ENCODE measurements at regions not wholly inside any gene's neighbourhood (a gene's known extent, or its start where the extent isn't known, plus 50 kb on each side); places are given as distances from the start of the nearest gene placed in this dataset.

DNA sequence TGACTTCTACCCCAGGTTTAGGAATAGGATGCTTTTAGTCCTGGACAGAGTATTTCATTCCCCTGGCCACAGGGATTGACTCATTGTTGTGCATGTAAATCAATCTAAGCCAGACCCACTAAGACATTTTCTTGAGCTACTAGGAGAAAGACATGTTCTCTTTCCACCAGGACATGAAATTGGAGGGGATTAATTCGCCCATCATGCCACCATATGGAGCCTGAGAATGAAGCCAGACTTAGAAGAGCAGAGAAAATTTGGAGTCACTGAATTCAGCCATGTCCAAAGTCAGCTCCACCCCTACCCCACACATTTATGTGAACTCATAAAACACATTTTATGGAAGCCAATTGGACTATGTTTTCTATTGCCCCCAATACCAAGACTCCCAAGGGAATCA, 322.5 kb downstream of the NFIB start:
- FAIRE-seq (no peak), DNase-seq (ENCODE audit: extremely low spot score, insufficient read length, low read depth) (no peak)

DNA sequence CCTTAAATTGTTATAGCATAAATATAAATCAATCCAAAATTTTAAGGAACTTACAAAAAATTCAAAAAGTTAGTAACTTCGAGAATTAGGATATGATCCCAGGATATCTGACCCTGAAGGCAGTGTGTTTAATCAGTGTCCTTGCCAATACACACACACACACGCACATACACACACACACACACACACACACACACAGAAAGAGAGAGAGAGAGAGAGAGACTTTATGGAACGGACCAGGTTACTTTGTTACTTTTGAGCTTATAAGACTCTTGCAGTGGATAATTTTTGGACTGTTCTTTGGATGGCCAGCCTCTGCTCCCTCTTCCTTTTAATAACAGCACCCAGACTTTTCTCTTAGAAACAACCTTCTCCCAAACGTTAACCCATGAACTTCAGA, 322.9 kb downstream of the NFIB start:
- DNase-seq (ENCODE audit: extremely low spot score, insufficient read length, low read depth) = no peak
- no peak for FAIRE-seq

- DNase-seq (ENCODE audit: extremely low spot score, insufficient read length, low read depth) (no peak), FAIRE-seq (no peak)
Measured at GRCh38 chr9:13990331-13990730, 323.6 kb downstream of the NFIB start.

DNA sequence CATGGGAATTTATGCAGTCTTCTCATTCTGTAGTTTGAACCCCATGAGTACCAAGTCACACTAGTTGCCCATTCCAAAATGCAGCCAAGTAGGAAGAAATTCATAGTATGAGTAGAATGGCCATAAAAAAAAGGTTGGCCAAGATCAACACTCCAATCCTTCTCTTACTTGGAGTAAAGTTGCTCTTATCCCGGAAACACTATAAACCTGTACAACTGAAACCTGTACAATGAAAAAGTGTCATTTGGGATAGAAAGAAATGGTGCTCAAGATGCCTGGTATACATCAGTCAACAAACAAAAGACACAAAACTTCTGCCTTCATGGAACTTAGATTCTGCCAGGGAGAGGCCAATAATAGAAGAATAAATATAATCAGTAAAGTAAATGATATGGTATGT, 325.0 kb downstream of the NFIB start:
- FAIRE-seq (no peak), DNase-seq (ENCODE audit: extremely low spot score, insufficient read length, low read depth) (no peak)

DNA sequence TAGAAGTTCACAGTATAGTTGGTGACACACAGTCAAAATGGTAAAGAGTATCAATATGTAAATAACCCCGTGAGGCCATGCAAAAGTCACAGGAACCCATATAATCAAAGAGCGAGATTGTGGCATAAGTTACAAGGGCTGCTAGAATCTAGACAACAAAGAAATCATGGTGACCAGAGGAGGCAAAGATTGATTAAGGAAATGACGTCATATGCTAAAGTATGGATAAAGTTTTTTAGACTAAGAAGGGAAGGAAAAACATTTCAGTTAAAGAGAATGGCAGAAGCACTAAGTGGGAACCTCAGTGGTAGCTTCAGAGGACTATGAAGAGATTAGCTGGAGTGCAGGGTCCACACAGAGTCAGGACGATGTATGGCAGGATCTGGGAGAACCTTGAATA, 330.3 kb downstream of the NFIB start:
- no peak for DNase-seq (ENCODE audit: extremely low spot score, insufficient read length, low read depth)
- no peak for FAIRE-seq

- DNase-seq (ENCODE audit: extremely low spot score, insufficient read length, low read depth) (no peak), FAIRE-seq (no peak)
Measured at GRCh38 chr9:13979941-13980318, 334.0 kb downstream of the NFIB start.

DNA sequence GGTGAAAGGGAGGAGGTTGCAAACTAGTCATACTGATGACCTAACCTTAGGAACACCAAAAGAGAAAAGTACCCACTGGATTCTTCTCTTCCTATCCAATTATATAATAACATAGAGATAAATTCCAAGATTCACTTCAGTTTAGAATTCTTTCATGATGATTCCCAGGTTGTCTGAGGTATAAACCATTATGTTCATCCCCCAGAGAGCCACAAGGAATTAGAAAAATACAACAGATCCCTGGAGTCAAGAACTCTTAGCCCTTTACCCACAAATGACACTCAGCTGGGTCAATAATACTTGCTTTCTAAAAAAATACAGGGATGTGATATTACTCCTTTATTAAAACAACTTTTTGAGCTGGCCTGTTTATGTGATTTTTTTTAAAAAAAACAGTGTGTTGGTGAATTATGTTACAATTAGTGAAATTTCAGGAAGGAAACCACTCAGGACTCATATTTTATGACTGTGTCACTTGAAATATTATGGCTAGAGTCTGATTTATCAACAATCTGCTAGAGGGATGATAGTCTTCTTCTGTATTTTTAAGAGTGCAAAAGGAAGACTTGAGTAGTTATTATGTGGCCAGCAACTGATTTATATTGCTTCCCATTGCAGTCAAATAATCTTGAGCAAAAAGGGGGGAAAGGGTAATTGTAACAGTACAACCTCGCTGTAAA, 338.2 kb downstream of the NFIB start:
- no peak for FAIRE-seq
- no peak for DNase-seq (ENCODE audit: extremely low spot score, insufficient read length, low read depth)

DNA sequence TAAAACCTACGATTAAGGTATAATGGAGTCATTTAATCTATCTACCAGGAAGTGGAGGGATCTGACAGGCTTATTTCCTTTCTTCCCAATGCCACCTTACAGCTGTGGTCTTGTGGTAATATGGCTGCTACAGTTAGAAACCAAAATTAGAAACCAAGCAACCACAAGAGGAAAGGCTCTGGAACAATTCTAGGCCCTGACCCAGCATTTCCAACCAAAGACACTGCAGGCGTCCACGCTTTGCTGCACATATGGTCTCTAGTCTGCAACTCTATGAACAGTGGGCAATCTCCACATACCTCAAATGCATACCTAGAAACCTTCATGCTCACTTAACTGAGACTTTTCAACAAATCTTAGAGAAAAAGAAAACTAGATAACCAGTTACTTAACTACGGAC, 339.1 kb downstream of the NFIB start:
- no peak for FAIRE-seq
- no peak for DNase-seq (ENCODE audit: extremely low spot score, insufficient read length, low read depth)

DNA sequence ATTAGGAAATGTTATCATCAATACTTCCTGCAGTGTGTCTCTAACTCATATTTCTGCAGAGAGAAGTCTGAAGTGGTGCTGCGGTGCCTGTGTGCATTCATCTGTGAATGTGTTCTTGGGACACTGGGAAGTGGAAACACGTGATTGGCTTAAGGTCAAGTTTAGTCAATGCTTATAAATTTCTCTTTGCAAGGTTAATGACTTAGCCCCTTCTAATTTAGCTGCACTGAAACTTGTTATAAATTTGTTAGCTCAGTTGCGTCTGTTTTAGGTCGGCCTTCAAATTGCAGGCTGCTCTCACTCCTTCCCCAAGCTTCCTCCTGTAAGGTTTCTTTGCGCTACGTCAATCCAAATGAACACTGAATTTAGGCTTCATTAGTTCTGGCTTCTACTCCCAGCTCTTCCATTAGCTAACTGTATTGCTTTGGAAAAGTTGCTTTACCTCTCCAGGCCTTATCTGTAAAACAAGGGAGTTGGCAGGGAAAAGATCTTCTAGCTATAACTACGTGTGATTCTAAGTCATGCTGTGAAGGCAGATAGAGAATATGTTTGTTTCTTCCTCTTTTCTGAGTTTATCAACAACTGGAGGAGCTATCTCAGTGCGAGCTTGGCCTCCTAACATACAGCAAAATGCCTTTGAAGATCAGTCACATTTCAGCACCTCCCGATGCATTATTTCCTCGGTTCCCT, 341.8 kb downstream of the NFIB start:
- DNase-seq (ENCODE audit: extremely low spot score, insufficient read length, low read depth) (no peak), FAIRE-seq (no peak)

DNA sequence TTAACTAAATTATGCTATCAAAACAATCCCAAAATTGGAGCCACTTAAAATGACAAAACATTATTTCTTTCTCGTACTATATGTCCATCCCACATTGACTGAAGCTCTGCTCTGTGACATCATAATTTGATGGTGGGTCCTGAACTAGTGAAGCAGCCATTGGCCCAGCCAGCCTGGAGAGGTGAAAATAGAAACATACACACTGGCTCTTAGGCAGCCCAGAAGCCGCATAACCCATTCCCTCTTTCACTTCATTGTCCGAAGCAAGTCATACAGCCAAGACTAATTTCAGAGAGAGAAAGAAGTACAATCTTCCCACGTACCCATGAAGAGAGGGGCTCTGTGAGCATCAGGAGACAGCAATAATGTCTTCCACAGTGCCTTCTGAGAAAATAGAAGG, 342.5 kb downstream of the NFIB start:
- no peak for FAIRE-seq
- DNase-seq (ENCODE audit: extremely low spot score, insufficient read length, low read depth) = no peak

- FAIRE-seq (no peak), DNase-seq (ENCODE audit: extremely low spot score, insufficient read length, low read depth) (no peak)
Measured at GRCh38 chr9:13970426-13970825, 343.5 kb downstream of the NFIB start.

GRCh38 chr9:13970018-13970417, 343.9 kb downstream of the NFIB start:
- FAIRE-seq (no peak), DNase-seq (ENCODE audit: extremely low spot score, insufficient read length, low read depth) (no peak)

DNA sequence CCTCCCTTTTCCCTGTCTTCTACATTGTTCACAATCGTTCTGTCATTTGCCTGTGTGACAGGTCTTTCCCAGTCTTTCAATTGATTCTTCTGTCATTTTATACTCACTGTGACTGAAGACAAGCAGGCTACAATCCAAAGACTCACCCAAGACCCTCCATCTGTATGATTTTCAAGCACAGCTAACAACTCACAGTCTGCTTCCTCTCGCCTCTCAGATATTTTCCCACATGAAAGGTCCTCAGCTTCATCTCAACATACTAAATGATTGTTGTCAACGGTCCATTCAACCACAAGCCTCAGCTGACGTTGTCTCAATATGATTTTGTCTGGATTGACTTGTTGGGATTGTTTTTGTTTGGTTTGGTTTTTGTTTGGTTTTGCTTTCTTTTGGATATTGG, 346.5 kb downstream of the NFIB start:
- FAIRE-seq (no peak), DNase-seq (ENCODE audit: extremely low spot score, insufficient read length, low read depth) (no peak)

DNA sequence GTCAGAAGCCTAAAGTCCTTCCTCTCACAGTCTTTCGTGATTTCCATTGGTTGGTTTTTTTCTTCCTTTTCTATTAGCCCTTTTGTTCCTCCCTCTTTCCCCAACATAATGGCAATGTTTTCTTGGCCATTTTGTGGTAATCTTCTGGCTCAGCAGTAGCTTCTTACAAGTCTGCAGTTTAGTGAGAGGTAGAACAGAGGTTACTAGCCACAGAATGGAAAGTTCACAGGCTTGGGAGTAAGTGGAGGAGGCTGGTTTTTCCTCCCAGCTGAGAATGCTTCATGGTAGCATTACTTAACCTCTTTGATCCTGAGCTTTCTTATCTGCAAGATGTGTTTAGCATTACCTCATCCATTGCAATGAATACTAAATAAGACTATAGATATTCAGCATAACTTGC, 346.9 kb downstream of the NFIB start:
- no peak for FAIRE-seq
- no peak for DNase-seq (ENCODE audit: extremely low spot score, insufficient read length, low read depth)

GRCh38 chr9:13963005-13963653, 350.8 kb downstream of the NFIB start:
- no peak for FAIRE-seq
- no peak for DNase-seq (ENCODE audit: extremely low spot score, insufficient read length, low read depth)

DNA sequence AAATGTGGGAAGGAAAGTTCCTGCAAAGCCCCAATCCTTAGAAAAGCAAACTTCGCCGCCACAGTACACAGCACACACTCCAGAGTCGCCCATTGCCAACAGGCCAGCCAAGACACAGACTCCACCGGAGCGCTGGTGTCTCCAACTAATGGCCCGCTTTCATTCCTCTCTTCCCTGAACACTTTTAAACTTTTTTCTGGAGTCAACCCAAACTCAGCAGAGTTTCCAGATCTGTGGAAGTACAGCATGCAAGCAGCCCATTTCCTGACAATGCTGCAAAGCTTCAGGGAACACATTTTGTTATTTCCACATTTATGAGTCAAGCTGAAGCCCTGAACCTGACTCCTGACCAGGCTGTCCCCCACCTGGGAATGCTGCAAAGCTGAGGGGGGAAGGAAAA, 351.9 kb downstream of the NFIB start:
- DNase-seq (ENCODE audit: extremely low spot score, insufficient read length, low read depth) (no peak), FAIRE-seq (no peak)

DNA sequence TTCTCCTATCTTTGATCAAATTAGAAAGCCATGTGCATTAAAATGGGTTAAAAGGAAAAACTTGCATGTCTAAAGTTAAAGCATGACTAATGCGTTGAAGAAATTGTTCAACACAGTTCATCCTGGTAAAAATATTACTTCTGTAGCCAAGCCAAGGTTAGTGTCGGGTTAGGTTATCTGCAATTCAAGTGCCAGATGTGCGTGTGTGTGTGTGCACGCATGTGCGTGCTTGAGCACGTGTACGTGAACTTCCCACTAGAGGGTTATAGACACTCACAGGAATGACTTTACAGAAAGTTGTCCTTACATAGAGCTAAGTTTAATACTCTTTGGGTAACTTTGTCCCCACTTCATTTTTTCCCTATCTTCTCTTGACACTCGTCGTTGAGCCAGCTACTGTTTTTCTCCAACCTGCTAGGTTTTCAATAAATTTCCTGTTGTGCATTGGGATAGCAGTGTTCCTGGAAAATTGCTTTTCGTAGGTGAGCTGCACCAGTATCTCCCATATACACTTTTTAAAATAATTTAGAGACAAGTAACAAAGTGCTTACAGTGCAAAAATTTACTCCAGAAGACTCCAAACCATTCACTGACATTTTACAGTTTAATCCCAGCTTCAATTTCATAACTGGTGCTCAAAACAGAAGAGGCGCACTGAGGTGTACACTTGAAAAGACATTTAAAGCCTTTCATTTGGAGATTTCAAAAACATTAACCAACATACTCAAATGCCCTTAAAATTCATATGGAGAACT, 353.8 kb downstream of the NFIB start:
- no peak for FAIRE-seq

GRCh38 chr9:13958672-13959071, 355.3 kb downstream of the NFIB start:
- no peak for FAIRE-seq
- DNase-seq (ENCODE audit: extremely low spot score, insufficient read length, low read depth) = no peak

More for the DNA sequence above, 353.8 kb downstream of the NFIB start:
- DNase-seq (ENCODE audit: extremely low spot score, insufficient read length, low read depth) = no peak

DNA sequence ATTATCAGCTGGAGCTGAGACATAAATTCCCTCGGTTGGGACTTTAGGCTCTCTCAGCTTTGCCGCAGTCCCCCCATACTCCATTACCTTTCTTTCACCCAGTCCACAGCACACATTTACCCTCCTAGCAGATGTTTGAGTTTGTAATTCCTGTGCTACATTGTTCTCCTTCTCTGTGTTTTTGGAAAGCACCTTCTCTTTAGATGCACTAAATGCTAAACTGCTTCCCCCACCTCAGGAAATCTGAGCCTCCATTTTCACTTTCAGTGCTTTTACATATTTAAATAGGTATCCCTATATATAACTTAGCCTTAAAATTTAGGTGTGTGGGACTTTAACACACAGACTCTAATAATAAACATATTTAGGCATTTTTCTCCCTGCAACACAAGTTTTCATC, 356.9 kb downstream of the NFIB start:
- no peak for FAIRE-seq
- DNase-seq (ENCODE audit: extremely low spot score, insufficient read length, low read depth) = no peak

GRCh38 chr9:13956107-13956506, 357.8 kb downstream of the NFIB start:
- no peak for DNase-seq (ENCODE audit: extremely low spot score, insufficient read length, low read depth)
- FAIRE-seq = no peak

DNA sequence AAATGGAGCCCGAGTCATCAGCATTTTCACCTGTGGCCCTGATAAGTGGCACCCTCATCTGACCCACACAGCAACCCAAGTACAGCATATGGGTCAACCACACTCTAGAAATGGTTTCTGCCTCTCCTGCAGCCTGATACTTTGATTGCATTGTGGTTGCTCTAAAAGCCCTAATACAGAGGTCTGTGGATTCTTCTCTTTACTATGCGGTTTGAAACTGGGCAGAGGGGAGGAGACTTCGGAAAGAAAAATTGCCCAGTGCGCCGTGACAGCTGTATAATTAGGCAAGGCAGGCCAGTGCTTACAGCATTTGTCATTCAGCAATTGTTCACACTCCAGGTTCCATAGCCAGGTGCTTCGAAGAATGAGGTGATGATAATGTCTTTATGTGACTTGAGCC, 361.0 kb downstream of the NFIB start:
- FAIRE-seq = no peak

More for the DNA sequence above, 361.0 kb downstream of the NFIB start:
- DNase-seq (ENCODE audit: extremely low spot score, insufficient read length, low read depth) = no peak

All from GM18507 (cell line).